ENCODE measurements at regions not wholly inside any gene's neighbourhood (a gene's known extent, or its start where the extent isn't known, plus 50 kb on each side); places are given as distances from the start of the nearest gene placed in this dataset.

DNA sequence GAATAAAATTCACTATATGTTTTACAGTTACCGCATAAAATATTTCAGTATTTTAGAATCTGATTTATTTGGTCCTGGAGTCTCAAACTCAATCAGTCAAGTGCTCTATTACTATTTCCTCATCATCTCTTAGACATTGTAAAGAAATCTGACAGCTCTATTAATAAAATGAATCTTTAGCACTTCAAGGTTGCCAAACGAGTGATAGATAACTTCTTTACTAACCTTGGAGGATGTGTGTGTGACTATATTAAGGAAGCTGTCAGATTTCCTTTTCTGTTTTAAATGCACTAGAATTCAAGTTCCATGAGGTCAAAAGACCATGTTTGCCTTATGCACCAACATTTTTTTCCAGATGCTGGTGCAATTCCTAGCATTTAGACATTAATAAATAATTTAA lies 389.8 kb upstream of the AZI2 start:
- no peak for DNase-seq (ENCODE audit: low spot score)

GRCh38 chr3:28739647-28740046 lies 391.0 kb upstream of the AZI2 start:
- no peak for DNase-seq (ENCODE audit: low spot score)

DNA sequence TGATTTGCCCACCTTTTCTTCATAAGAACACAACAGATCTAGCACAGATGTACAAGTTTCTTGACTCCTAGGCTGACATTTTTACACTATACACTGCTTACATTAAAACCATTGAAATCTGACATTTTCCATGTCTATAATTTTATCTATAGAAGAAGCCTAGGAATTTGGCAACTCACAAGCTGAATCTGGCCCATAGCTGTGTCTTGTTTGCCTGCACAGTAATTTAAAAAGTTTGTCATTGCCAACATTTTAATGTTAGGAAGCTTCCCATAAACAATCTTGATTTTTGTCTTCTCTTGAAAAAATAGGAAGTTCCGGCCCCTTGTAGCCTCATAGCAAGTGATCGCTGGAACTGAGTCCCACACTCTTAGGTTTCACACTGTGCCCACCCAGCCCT lies 394.6 kb upstream of the AZI2 start:
- no peak for DNase-seq (ENCODE audit: low spot score)

- no peak for DNase-seq (ENCODE audit: low spot score)
Measured at GRCh38 chr3:28743831-28744230, 395.2 kb upstream of the AZI2 start.

- no peak for DNase-seq (ENCODE audit: low spot score)
Measured at GRCh38 chr3:28745436-28745835, 396.8 kb upstream of the AZI2 start.

GRCh38 chr3:28745916-28746617 lies 397.4 kb upstream of the AZI2 start:
- DNase-seq (ENCODE audit: low spot score), result no peak

DNA sequence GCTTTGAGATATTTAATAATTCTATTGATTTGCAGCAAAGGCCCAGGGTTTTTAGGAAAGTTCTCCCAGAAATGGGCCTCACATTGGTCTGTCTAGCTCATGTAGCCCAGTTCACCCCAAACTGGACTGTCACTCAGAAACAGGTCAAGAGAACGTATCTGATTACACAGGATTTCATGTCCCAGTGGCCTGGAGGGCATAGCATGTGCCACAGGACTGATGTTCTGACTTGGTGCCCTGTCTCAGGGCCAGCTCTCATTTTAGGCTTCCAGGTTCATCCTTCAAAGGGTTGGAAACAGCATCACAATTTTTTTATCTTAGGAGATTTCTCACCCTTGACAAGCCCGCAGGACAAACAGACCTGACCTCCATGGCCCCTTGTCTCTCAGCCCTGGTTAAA lies 398.4 kb upstream of the AZI2 start:
- no peak for DNase-seq (ENCODE audit: low spot score)

DNA sequence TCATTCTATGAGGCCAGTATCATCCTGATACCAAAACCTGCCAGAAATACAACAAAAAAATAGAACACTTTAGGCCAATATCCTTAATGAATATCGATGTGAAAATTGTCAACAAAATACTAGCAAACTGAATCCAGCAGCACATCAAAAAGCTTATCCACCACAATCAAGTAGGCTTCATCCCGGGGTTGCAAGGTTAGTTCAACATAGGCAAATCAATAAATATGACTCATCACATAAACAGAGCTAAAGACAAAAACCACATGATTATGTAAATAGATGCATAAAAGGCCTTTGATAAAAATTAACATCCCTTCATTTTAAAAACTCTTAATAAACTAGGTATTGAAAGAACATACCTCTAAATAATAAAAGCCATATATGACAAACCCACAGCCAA lies 403.2 kb upstream of the AZI2 start:
- DNase-seq (ENCODE audit: low spot score), result no peak

DNA sequence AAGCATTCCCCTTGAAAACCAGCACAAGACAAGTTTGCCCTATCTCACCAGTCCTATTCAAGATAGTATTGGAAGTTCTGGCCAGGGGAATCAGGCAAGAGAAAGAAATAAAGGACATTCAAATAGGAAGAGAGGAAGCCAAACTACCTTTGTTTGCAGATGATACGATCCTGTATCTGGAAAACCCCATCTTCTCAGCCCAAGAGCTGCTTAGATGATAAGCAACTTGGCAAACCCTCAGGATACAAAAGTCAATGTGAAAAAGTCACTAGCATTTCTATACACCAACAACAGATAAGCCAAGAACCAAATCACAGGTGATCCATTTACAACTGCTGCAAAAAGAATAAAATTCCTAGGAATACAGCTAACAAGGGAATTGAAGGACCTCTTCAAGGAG lies 403.7 kb upstream of the AZI2 start:
- no peak for DNase-seq (ENCODE audit: low spot score)

DNA sequence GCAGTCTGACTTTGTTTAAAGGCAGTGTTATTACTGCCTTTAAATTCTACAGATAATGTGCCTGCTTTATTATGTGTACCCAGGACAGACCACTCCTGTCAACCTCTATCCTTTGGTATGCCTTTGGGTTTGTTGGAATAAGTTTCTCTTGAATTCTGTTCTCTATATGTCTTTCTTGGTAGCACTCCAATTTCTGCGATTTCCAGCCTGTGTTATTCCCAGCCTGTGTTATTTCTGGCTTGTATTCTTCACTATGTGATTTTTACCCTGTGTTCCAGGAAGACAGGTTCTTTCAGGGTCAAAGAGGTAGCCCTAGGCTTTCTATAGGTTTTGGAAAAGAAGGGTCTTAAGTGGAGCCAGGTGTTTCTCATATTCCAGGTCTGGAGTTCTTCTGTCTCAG lies 407.4 kb upstream of the AZI2 start:
- DNase-seq (ENCODE audit: low spot score), result no peak

GRCh38 chr3:28758115-28758514 lies 409.5 kb upstream of the AZI2 start:
- no peak for DNase-seq (ENCODE audit: low spot score)

DNA sequence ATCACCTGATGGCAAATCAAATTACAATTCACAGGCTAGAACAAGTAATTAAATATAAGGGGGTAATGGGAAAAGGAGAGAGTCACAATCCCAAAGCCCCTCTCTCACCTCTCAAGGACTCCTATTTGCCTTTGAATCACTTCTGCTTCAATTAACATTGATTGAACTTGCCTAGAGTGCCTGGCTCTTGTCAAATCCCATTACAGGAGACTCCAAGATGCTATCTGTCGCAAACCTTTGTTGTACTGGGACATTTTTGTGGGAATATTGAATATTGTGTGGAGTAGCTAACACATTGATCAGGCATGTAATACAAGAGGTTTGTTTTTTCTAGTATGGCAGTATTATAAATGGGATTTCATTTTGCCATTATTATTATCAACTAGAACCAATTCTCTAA lies 412.8 kb upstream of the AZI2 start:
- DNase-seq (ENCODE audit: low spot score), result no peak

DNA sequence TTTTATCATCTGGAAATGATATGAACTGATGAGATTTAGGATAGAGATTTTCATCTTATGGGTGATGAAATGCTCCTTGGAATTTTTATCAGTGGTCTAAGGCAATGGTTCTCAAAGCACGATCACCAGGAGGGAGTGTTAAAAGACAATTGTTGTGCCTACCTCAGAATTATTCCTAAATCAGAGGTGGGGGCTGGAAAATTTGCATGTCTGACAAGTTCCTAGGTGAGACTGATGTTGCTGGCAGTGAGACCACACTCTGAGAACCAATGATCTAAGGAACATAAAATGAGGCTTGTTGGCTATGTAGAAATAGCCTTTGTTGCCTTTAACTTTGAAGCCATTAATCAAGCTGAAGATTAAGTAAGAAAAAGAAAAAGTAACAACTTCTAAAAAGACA lies 416.6 kb upstream of the AZI2 start:
- DNase-seq (ENCODE audit: low spot score), result no peak

- no peak for DNase-seq (ENCODE audit: low spot score)
Measured at GRCh38 chr3:28768439-28768838, 419.8 kb upstream of the AZI2 start.

DNA sequence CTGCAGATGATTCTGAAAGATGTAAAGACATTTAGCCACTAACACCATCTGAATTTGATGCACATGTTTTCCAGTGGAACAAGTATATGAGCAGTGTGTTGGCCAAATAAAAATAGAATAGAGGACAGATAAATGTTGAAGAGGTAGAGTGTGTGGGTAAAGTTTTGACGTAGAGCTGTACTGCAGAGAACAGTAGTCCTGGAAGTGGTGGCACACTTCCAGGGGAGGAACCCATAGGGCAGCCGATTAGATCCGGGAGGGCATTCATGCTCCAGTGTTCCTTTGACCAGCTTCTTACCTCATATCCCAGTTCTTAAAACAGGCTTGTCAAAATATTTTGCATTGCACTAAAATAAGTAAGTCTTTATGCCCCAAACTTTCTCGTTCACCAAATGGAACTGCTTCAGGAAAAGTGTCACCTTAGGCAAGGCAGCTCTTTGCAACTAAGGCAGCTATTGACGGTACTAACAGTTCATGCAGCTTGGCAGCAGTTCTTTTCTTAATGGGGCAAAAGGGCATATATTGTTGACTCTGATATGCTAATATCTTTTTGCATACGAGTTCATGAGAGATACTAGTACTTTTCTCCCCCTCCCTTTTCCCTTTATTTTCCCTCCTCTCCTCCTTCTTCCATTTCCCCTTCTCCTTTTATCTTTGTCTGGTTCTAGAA lies 429.3 kb upstream of the AZI2 start:
- no peak for DNase-seq (ENCODE audit: low spot score)

- DNase-seq (ENCODE audit: low spot score), result no peak
Measured at GRCh38 chr3:28780480-28780879, 431.9 kb upstream of the AZI2 start.

- DNase-seq (ENCODE audit: low spot score), result no peak
Measured at GRCh38 chr3:28781053-28781452, 432.4 kb upstream of the AZI2 start.

GRCh38 chr3:28786446-28786845 lies 437.8 kb upstream of the AZI2 start:
- no peak for DNase-seq (ENCODE audit: low spot score)

- no peak for DNase-seq (ENCODE audit: low spot score)
Measured at GRCh38 chr3:28788571-28788970, 439.9 kb upstream of the AZI2 start.

- peak; percentile 48 for DNase-seq (ENCODE audit: low spot score)
Measured at GRCh38 chr3:28791713-28792255, 443.2 kb upstream of the AZI2 start.

GRCh38 chr3:28792604-28793003 lies 444.0 kb upstream of the AZI2 start:
- no peak for DNase-seq (ENCODE audit: low spot score)

DNA sequence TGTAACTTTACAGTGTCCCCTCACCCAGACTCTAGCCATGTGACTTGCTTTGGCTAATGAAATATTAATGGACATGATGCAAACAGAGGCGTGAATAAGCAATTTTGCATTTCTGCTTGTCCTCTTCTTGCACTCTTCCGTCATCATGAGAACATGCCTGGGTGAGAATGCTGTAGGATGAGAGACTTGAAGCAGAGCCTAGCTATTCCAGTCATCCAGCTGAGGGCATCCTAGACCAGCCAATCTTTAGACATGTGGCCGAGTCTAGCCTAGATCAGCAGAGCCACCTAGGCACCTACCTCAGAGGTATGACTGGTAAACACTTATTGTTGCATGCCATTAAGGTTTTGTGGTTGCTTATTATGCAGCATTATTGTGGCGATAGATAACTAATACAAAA lies 450.5 kb upstream of the AZI2 start:
- DNase-seq (ENCODE audit: low spot score), result no peak

DNA sequence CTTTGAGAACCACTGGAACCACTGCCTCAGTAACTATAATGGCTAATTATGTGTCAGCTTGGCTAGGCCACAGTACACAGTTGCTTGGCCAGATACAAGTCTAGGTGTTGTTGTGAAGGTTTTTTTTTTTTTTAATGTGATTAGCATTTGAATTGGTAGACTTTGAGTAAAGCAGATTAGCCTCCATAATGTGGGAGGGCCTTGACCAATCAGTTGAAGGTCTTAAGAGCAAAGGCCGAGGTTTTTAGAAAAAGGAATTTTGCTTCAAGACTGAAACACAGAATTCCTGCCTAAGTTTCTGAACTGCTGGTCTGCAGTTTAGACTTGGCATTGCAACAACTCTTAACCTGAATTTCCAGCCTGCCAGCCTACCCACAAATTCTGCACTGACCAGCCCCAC lies 451.6 kb upstream of the AZI2 start:
- no peak for DNase-seq (ENCODE audit: low spot score)

DNA sequence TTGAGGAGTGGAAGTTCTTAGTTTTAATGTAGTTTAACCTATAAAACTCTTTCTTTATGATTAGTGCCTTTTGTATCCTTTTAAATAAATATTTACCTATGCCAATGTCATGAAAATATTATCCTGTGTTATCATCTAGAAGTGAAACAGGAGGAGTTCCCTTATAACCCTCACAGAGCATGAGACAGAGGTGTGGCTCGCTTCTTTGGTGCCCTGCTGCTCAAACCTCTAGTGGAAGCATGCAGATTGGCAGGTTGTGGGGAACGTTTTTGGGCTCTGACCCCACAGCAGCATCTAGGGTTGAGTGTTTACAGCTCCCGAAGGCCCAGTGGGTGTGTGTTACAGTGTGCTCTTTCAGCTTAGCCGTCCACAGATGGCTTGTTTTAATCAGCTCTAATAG lies 459.4 kb upstream of the AZI2 start:
- DNase-seq (ENCODE audit: low spot score), result no peak
